Ecto neural progenitor cell (in vitro differentiated cells): ENCODE measurements at regions not wholly inside any gene's neighbourhood (a gene's known extent, or its start where the extent isn't known, plus 50 kb on each side); places are given as distances from the start of the nearest gene placed in this dataset.
"Not testable (repeated sequence)": the region's sequence is repeated elsewhere in the genome, so short reads cannot be mapped to it uniquely, and the experiment has no call there.

Experiments used
- DNase-seq: peaks from one replicate; pipeline ENCODE4 v3.0.0-alpha.2; 2018; ENCODE audit warnings: low spot score

GRCh38 chr7:109638321-109638720 lies 1068.6 kb downstream of the DNAJB9 start:
- no peak for DNase-seq

- no peak for DNase-seq
These were observed 1069.9 kb downstream of the DNAJB9 start for GRCh38 chr7:109639561-109639960.

GRCh38 chr7:109641445-109641844 lies 1071.8 kb downstream of the DNAJB9 start:
- no peak for DNase-seq

GRCh38 chr7:109646124-109646523 lies 1076.5 kb downstream of the DNAJB9 start:
- no peak for DNase-seq

GRCh38 chr7:109646594-109646993 lies 1076.9 kb downstream of the DNAJB9 start:
- DNase-seq: not testable (repeated sequence)

- DNase-seq: not testable (repeated sequence)
These were observed 1077.6 kb downstream of the DNAJB9 start for GRCh38 chr7:109647263-109647662.

- no peak for DNase-seq
These were observed 1089.6 kb downstream of the DNAJB9 start for GRCh38 chr7:109659261-109659660.

- DNase-seq: no peak
These were observed 1090.7 kb downstream of the DNAJB9 start for GRCh38 chr7:109660401-109660800.

- DNase-seq: no peak
These were observed 1094.1 kb downstream of the DNAJB9 start for GRCh38 chr7:109663806-109664205.

GRCh38 chr7:109687269-109687668 lies 1117.6 kb downstream of the DNAJB9 start:
- not testable (repeated sequence) for DNase-seq

- DNase-seq: not testable (repeated sequence)
These were observed 1122.9 kb downstream of the DNAJB9 start for GRCh38 chr7:109692613-109693012.

GRCh38 chr7:109694149-109695071 lies 1124.7 kb downstream of the DNAJB9 start:
- DNase-seq: no peak

- no peak for DNase-seq
These were observed 1125.7 kb downstream of the DNAJB9 start for GRCh38 chr7:109695419-109695818.

GRCh38 chr7:109696723-109697122 lies 1127.0 kb downstream of the DNAJB9 start:
- no peak for DNase-seq

GRCh38 chr7:109699661-109700060 lies 1130.0 kb downstream of the DNAJB9 start:
- no peak for DNase-seq

- DNase-seq: no peak
These were observed 1143.7 kb downstream of the DNAJB9 start for GRCh38 chr7:109713366-109713765.

GRCh38 chr7:109719359-109719758 lies 1149.7 kb downstream of the DNAJB9 start:
- not testable (repeated sequence) for DNase-seq

- no peak for DNase-seq
These were observed 1164.9 kb downstream of the DNAJB9 start for GRCh38 chr7:109734601-109735000.

GRCh38 chr7:109735881-109736280 lies 1166.2 kb downstream of the DNAJB9 start:
- no peak for DNase-seq

GRCh38 chr7:109745677-109746410 lies 1176.2 kb downstream of the DNAJB9 start:
- DNase-seq: no peak

- no peak for DNase-seq
These were observed 1181.6 kb downstream of the DNAJB9 start for GRCh38 chr7:109751241-109751640.

- no peak for DNase-seq
These were observed 1182.4 kb downstream of the DNAJB9 start for GRCh38 chr7:109752068-109752467.

- DNase-seq: no peak
These were observed 1188.0 kb downstream of the DNAJB9 start for GRCh38 chr7:109757713-109758112.
